C4-2B (cell line): ENCODE measurements at regions not wholly inside any gene's neighbourhood (a gene's known extent, or its start where the extent isn't known, plus 50 kb on each side); places are given as distances from the start of the nearest gene placed in this dataset.

ENCODE experiments used
- H3K27ac ChIP-seq: fragments of 450-650 bp; 2 replicates; pipeline ENCODE4 v1.5.1; 2017
- CTCF ChIP-seq: fragments of 450-650 bp; conservative IDR thresholded peaks from 2 replicates; pipeline ENCODE4 v1.5.1; 2017; ENCODE audit warnings: mild to moderate bottlenecking
- ZFX ChIP-seq: fragments of 450-650 bp; IDR thresholded peaks from 2 replicates; pipeline ENCODE4 v1.6.1; 2017

GRCh38 chr9:87375397-87376073 lies 122.1 kb upstream of the DAPK1 start:
- no peak overlapping the region for H3K27ac ChIP-seq
- no peak for TF ChIP-seq ZFX
- TF ChIP-seq CTCF, result no peak

- TF ChIP-seq CTCF, result no peak
- TF ChIP-seq ZFX, result no peak
- no peak overlapping the region for H3K27ac ChIP-seq
These were observed 119.0 kb upstream of the DAPK1 start for GRCh38 chr9:87378676-87379075.

GRCh38 chr9:87379300-87379699 lies 118.4 kb upstream of the DAPK1 start:
- TF ChIP-seq ZFX (no peak), CTCF (no peak)
- H3K27ac ChIP-seq, result no peak overlapping the region

- no peak overlapping the region for H3K27ac ChIP-seq
- no peak for TF ChIP-seq CTCF
- TF ChIP-seq ZFX, result no peak
These were observed 116.5 kb upstream of the DAPK1 start for GRCh38 chr9:87381050-87381711.

GRCh38 chr9:87381746-87382145 lies 115.9 kb upstream of the DAPK1 start:
- TF ChIP-seq ZFX, result no peak
- TF ChIP-seq CTCF, result no peak
- no peak overlapping the region for H3K27ac ChIP-seq

- TF ChIP-seq ZFX, result no peak
- TF ChIP-seq CTCF, result no peak
- H3K27ac ChIP-seq, result no peak overlapping the region
These were observed 114.8 kb upstream of the DAPK1 start for GRCh38 chr9:87382900-87383299.

- TF ChIP-seq ZFX (no peak), CTCF (no peak)
- H3K27ac ChIP-seq, result no peak overlapping the region
These were observed 114.1 kb upstream of the DAPK1 start for GRCh38 chr9:87383344-87384150.
